GM12878 (cell line): ENCODE measurements at regions not wholly inside any gene's neighbourhood (a gene's known extent, or its start where the extent isn't known, plus 50 kb on each side); places are given as distances from the start of the nearest gene placed in this dataset.

Source experiments
- ATAC-seq: fragments of 200-7000 bp; cut with Tn5 transposase; 3 replicates; pipeline ENCODE4 v1.9.1; 2020; ENCODE audit warnings: mild to moderate bottlenecking, moderate library complexity
- BruUV-seq: library from RNA; stranded (reverse); fragments of 400-500 nt; replicated peaks from 2 replicates; lab custom pipeline; 2021; lab: Mats Ljungman, UMichigan
- CTCF ChIA-PET: fragments of 300-600 bp; sonication (Branson Sonifier 250); formaldehyde crosslinking; extraction: SDS; loops from one replicate; lab custom pipeline; 2021; ENCODE audit warnings: inconsistent platforms; lab: Yijun Ruan, JAX
- POLR2A ChIA-PET: fragments of 350-600 bp; formaldehyde crosslinking; extraction: SDS; loops from one replicate; lab custom pipeline; 2021; ENCODE audit warnings: inconsistent platforms; lab: Charles Lee
- RAD21 ChIA-PET: fragments of 300-600 bp; sonication (Branson Sonifier 250); formaldehyde crosslinking; loops from one replicate; lab custom pipeline; 2023; ENCODE audit warnings: antibody characterized with exemption; ENCODE audit not compliant: unreplicated experiment; lab: Charles Lee
- SMC1A ChIA-PET: fragments of 300-600 bp; sonication (Branson Sonifier 250); formaldehyde crosslinking; loops from one replicate; lab custom pipeline; 2023; ENCODE audit not compliant: unreplicated experiment, uncharacterized antibody; lab: Charles Lee
- DNase-seq: peaks from one replicate; pipeline ENCODE4 v3.0.0-alpha.2; 2011; ENCODE audit warnings: low read depth, low spot score
- FAIRE-seq: peaks from 3 replicates; lab custom pipeline; 2011; peaks lifted over from hg19 to GRCh38; lab: Jason Lieb, UNC
- H2AFZ ChIP-seq: 2 replicates; pipeline ENCODE4 v1.6.0; 2011; ENCODE audit warnings: low read depth, low read length, control low read depth; ENCODE audit not compliant: control insufficient read depth
- H3K27ac ChIP-seq: 2 replicates; pipeline ENCODE4 v1.5.1; 2011; ENCODE audit warnings: control low read depth; ENCODE audit not compliant: control insufficient read depth, insufficient read depth
- H3K27me3 ChIP-seq, 2 experiments: replicated peaks in 1 of 2; 2 replicates each; pipeline versions ENCODE4 v1.6.0 to v1.6.1; 2011; ENCODE audit warnings: low read length in 1 of 2; ENCODE audit not compliant: control insufficient read depth in 2 of 2, insufficient read depth in 2 of 2
- H3K36me3 ChIP-seq, 2 experiments: 2 replicates each; pipeline ENCODE4 v1.5.1; 2011; ENCODE audit warnings: low read length in 1 of 2; ENCODE audit not compliant: control insufficient read depth in 2 of 2, insufficient read depth in 2 of 2
- H3K4me1 ChIP-seq: 2 replicates; pipeline ENCODE4 v1.6.1; 2011; ENCODE audit warnings: mild to moderate bottlenecking, low read length, moderate library complexity, mixed read lengths; ENCODE audit not compliant: control insufficient read depth, insufficient read depth
- H3K4me2 ChIP-seq: 2 replicates; pipeline ENCODE4 v1.6.0; 2011; ENCODE audit warnings: control low read depth; ENCODE audit not compliant: control insufficient read depth, insufficient read depth
- H3K4me3 ChIP-seq: fragments of 200-600 bp; sonication (generic); 2 replicates; pipeline ENCODE4 v1.5.1; 2016
- H3K79me2 ChIP-seq: 2 replicates; pipeline ENCODE4 v1.6.0; 2011; ENCODE audit warnings: low read length; ENCODE audit not compliant: control insufficient read depth, insufficient read depth
- H3K9ac ChIP-seq: 2 replicates; pipeline ENCODE4 v1.8.0; 2011; ENCODE audit warnings: low read length, control low read depth, mixed read lengths; ENCODE audit not compliant: control insufficient read depth, insufficient read depth
- H3K9me3 ChIP-seq: replicated peaks from 3 replicates; pipeline ENCODE4 v1.5.1; 2011; ENCODE audit warnings: mild to moderate bottlenecking, low read length; ENCODE audit not compliant: control insufficient read depth, insufficient read depth
- H4K20me1 ChIP-seq: 2 replicates; pipeline ENCODE4 v1.6.0; 2011; ENCODE audit not compliant: control insufficient read depth, insufficient read depth
- BRCA1 ChIP-seq: IDR thresholded peaks from 2 replicates; pipeline ENCODE4 v1.6.1; 2011; ENCODE audit warnings: low read depth, low read length, improper control_type of control experiment
- FOS ChIP-seq: IDR thresholded peaks from 3 replicates; pipeline ENCODE4 v1.6.1; 2011; ENCODE audit warnings: borderline replicate concordance; ENCODE audit not compliant: insufficient read length; ENCODE audit errors: extremely low read depth
- KLF5 ChIP-seq: fragments of 450-650 bp; IDR thresholded peaks from 2 replicates; pipeline ENCODE4 v1.6.1; 2014; ENCODE audit warnings: mild to moderate bottlenecking; ENCODE audit not compliant: partially characterized antibody
- MYB ChIP-seq: fragments of 150-350 bp; IDR thresholded peaks from 2 replicates; pipeline ENCODE4 v1.6.1; 2014; ENCODE audit warnings: mild to moderate bottlenecking, low read depth, low read length, borderline replicate concordance
- PAX5 ChIP-seq: IDR thresholded peaks from 2 replicates; pipeline ENCODE4 v1.6.1; 2011; ENCODE audit warnings: low read depth, low read length, borderline replicate concordance
- RBBP5 ChIP-seq: fragments of 200-600 bp; sonication (generic); conservative IDR thresholded peaks from 2 replicates; pipeline ENCODE4 v1.6.1; 2016
- RFX5 ChIP-seq: IDR thresholded peaks from 2 replicates; pipeline ENCODE4 v1.6.1; 2011; ENCODE audit warnings: low read depth, low read length, improper control_type of control experiment
- SIN3A ChIP-seq: IDR thresholded peaks from 2 replicates; pipeline ENCODE4 v1.6.1; 2012; ENCODE audit warnings: low read depth, low read length, improper control_type of control experiment
- SP1 ChIP-seq: IDR thresholded peaks from one replicate; pipeline ENCODE4 v1.6.1; 2011; ENCODE audit warnings: low read depth, low read length
- TBL1XR1 ChIP-seq: IDR thresholded peaks from 2 replicates; pipeline ENCODE4 v1.6.1; 2012; ENCODE audit warnings: low read depth, low read length, improper control_type of control experiment
- ZNF207 ChIP-seq: fragments of 450-650 bp; IDR thresholded peaks from 2 replicates; pipeline ENCODE4 v1.6.1; 2014; ENCODE audit warnings: antibody characterized with exemption, mild to moderate bottlenecking, borderline replicate concordance
- ZSCAN29 ChIP-seq: fragments of 450-650 bp; IDR thresholded peaks from 2 replicates; pipeline ENCODE4 v1.6.1; 2017; ENCODE audit warnings: mild to moderate bottlenecking, moderate library complexity
- WGBS: methylation state at CpG from one replicate; pipeline ENCODE4 v1.1.6; 2016; ENCODE audit warnings: low lambda C conversion rate; ENCODE audit not compliant: insufficient replicate concordance, insufficient coverage; ENCODE audit errors: missing lambda C conversion rate; 5-methylcytosine and 5-hydroxymethylcytosine counted together
- in situ Hi-C: fragments of 300-500 bp; cut with MboI; formaldehyde crosslinking; loops from 9 replicates; pipeline ENCODE4 v1.14.3; 2018; ENCODE audit warnings: mixed read lengths
- intact Hi-C: fragments of 100-400 bp; cut with micrococcal nuclease; formaldehyde crosslinking; loops from one replicate; pipeline ENCODE4 v1.14.2; 2022; ENCODE audit not compliant: unreplicated experiment
- TF ChIP-seq, protein P1 (sequence below): fragments of 450-650 bp; IDR thresholded peaks from 2 replicates; pipeline ENCODE4 v1.6.1; 2016; ENCODE audit warnings: mild to moderate bottlenecking
- TF ChIP-seq, protein P2 (sequence below): fragments of 450-650 bp; IDR thresholded peaks from 2 replicates; pipeline ENCODE4 v1.6.1; 2017; ENCODE audit warnings: antibody characterized with exemption, mild to moderate bottlenecking, moderate library complexity
- TF ChIP-seq, protein P3 (sequence below): IDR thresholded peaks from 2 replicates; pipeline ENCODE4 v1.6.1; 2011; ENCODE audit warnings: borderline replicate concordance, low read depth, mild to moderate bottlenecking, moderate library complexity, mixed read lengths, low read length; ENCODE audit not compliant: insufficient read depth; ENCODE audit errors: extremely low read length

DNA sequence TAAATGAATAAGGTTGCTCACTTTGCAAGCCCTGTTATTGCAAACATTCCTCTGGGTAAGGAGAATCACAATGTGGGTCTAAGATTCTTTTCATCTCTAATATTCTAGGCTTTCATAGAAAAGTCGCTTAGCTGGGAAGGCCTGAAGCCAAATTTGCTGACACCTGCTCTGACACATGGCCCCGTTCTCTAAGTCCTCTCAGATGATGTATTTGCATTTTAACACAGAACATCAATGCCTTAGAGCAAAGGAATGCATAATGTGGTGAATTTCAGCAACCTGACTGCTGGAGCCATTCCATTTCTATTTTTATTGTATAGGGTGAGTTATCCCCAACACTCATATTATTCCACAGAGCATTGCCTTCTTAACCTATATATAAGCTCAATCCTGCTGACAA lies 682.1 kb upstream of the NRP1 start:
- Histone ChIP-seq H3K4me2 (no peak overlapping the region), H3K79me2 (no peaks in the 10 kb centered on the region), H3K36me3 (no peaks in the 10 kb centered on the region), H3K27ac (no peak overlapping the region), H3K4me1 (no peaks in the 10 kb centered on the region), H3K4me3 (no peak overlapping the region), H4K20me1 (no peaks in the 10 kb centered on the region), H3K9ac (no peak overlapping the region), H2AFZ (no peak overlapping the region), H3K27me3 (no peaks in the 10 kb centered on the region), H3K9me3 (no peaks in the 10 kb centered on the region)
- no peak for FAIRE-seq
- POLR2A ChIA-PET, result no interaction called here
- ATAC-seq, result no peak
- intact Hi-C loops, result no loop called here
- no peak for DNase-seq
- 48% methylated on average over 2 of the region's 2 CpGs for WGBS
- RAD21 ChIA-PET, result interaction anchor here (1.2 kb wide), 1 partner anchor 209 kb away, joined by 3 read pairs; no protein-coding TSS in a partner anchor
- BruUV-seq, result no TSS peak
- SMC1A ChIA-PET, result no interaction called here
- CTCF ChIA-PET, result interaction anchor here (0.5 to 0.7 kb wide), 3 partner anchors 76 to 585 kb away, joined by 3 to 4 read pairs (median 3); no protein-coding TSS in a partner anchor
- no peak for TF ChIP-seq PAX5
- TF ChIP-seq KLF5, result no peak
- TF ChIP-seq, protein P1, sequence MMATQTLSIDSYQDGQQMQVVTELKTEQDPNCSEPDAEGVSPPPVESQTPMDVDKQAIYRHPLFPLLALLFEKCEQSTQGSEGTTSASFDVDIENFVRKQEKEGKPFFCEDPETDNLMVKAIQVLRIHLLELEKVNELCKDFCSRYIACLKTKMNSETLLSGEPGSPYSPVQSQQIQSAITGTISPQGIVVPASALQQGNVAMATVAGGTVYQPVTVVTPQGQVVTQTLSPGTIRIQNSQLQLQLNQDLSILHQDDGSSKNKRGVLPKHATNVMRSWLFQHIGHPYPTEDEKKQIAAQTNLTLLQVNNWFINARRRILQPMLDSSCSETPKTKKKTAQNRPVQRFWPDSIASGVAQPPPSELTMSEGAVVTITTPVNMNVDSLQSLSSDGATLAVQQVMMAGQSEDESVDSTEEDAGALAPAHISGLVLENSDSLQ, result no peak
- no peak for TF ChIP-seq BRCA1
- no peak for TF ChIP-seq ZSCAN29
- no peak for TF ChIP-seq RFX5
- TF ChIP-seq, all 136 proteins: peak for 0
- in situ Hi-C loops, result no loop called here

DNA sequence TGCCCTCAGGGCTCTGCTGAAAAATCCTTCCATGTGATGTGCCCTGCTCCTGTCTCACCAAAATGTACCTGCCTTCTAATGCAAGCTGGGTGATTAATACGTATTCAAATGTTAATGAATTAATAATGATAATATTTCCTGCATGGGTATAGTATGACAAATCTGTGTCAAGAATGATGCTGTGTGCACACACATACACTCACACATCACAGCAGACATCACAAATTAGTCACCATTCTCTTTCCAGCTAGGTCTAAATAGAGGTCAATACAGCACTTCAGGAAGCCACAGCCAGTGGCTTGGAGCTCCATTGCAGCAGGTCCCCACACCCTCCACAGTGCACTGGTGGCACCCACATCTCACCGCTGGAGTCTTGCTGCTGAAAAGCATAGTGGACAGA lies 681.2 kb upstream of the NRP1 start:
- Histone ChIP-seq H3K27ac (no peak overlapping the region), H3K27me3 (no peaks in the 10 kb centered on the region), H3K79me2 (no peaks in the 10 kb centered on the region), H3K4me2 (no peak overlapping the region), H3K36me3 (no peaks in the 10 kb centered on the region), H2AFZ (no peak overlapping the region), H3K4me3 (no peak overlapping the region), H3K9me3 (no peaks in the 10 kb centered on the region), H4K20me1 (no peaks in the 10 kb centered on the region), H3K4me1 (no peaks in the 10 kb centered on the region), H3K9ac (no peak overlapping the region)
- ChIA-PET POLR2A (no interaction called here), SMC1A (no interaction called here), CTCF (interaction anchor here (0.7 kb wide), 1 partner anchor 584 kb away, joined by 3 read pairs; no protein-coding TSS in a partner anchor), RAD21 (interaction anchor here (1.2 kb wide), 1 partner anchor 208 kb away, joined by 3 read pairs; no protein-coding TSS in a partner anchor)
- ATAC-seq, result no peak
- in situ Hi-C loops, result no loop called here
- DNase-seq, result no peak
- intact Hi-C loops, result no loop called here
- BruUV-seq, result no TSS peak
- WGBS, result 5% methylated on average over 2 of the region's 2 CpGs
- FAIRE-seq, result no peak
- TF ChIP-seq, protein P2, sequence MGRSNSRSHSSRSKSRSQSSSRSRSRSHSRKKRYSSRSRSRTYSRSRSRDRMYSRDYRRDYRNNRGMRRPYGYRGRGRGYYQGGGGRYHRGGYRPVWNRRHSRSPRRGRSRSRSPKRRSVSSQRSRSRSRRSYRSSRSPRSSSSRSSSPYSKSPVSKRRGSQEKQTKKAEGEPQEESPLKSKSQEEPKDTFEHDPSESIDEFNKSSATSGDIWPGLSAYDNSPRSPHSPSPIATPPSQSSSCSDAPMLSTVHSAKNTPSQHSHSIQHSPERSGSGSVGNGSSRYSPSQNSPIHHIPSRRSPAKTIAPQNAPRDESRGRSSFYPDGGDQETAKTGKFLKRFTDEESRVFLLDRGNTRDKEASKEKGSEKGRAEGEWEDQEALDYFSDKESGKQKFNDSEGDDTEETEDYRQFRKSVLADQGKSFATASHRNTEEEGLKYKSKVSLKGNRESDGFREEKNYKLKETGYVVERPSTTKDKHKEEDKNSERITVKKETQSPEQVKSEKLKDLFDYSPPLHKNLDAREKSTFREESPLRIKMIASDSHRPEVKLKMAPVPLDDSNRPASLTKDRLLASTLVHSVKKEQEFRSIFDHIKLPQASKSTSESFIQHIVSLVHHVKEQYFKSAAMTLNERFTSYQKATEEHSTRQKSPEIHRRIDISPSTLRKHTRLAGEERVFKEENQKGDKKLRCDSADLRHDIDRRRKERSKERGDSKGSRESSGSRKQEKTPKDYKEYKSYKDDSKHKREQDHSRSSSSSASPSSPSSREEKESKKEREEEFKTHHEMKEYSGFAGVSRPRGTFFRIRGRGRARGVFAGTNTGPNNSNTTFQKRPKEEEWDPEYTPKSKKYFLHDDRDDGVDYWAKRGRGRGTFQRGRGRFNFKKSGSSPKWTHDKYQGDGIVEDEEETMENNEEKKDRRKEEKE, result no peak
- TF ChIP-seq MYB, result no peak
- TF ChIP-seq, protein P3, sequence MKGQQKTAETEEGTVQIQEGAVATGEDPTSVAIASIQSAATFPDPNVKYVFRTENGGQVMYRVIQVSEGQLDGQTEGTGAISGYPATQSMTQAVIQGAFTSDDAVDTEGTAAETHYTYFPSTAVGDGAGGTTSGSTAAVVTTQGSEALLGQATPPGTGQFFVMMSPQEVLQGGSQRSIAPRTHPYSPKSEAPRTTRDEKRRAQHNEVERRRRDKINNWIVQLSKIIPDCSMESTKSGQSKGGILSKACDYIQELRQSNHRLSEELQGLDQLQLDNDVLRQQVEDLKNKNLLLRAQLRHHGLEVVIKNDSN, result no peak
- no peak for TF ChIP-seq ZNF207
- TF ChIP-seq TBL1XR1, result no peak
- TF ChIP-seq FOS, result no peak
- TF ChIP-seq SIN3A, result no peak
- no peak for TF ChIP-seq RBBP5
- no peak for TF ChIP-seq SP1
